ENCODE measurements at regions not wholly inside any gene's neighbourhood (a gene's known extent, or its start where the extent isn't known, plus 50 kb on each side); places are given as distances from the start of the nearest gene placed in this dataset.

GRCh38 chr11:86745571-86745970 is 54.8 kb upstream of the PRSS23 start:
- TF ChIP-seq CTCF (conservative IDR thresholded peaks at IDR 0.05; ENCODE audit: low read depth, low read length) = no peak
- TF ChIP-seq POLR2A (IDR thresholded peaks at IDR 0.05; ENCODE audit: low read depth, low read length) = no peak
- no peak for TF ChIP-seq FOS (IDR thresholded peaks at IDR 0.05; ENCODE audit: low read depth, low read length)
- TF ChIP-seq USF2 (IDR thresholded peaks at IDR 0.05; ENCODE audit: low read depth, low read length) = no peak
- no peak for TF ChIP-seq NFE2L2 (IDR thresholded peaks at IDR 0.05; ENCODE audit: low read depth, low read length)
